NCI-H82 (cell line): ENCODE measurements at regions not wholly inside any gene's neighbourhood (a gene's known extent, or its start where the extent isn't known, plus 50 kb on each side); places are given as distances from the start of the nearest gene placed in this dataset.

ENCODE experiments used
- DNase-seq: peaks from one replicate; lab custom pipeline; 2025; lab: John Stamatoyannopoulos, UW

DNA sequence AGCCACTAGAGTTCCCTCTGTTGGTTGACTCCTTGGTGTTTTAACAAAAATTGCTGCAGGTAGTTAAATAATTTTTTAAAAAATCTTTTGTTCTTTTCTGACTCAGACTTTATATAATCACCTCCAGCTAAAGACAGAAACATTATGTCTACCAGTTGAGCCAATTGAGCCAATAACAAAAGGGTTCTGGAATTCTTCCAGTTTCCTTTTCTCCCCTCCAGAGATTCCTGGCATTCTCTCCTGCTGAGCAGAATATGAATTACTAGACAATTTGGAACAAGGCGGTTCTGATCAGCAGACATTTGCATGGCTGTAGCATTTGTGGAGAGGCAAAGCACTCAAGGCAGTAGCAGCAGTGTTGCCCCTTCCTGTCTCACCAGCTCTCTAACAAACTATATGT is 144.0 kb upstream of the SLC35B3 start:
- DNase-seq: no peak

DNA sequence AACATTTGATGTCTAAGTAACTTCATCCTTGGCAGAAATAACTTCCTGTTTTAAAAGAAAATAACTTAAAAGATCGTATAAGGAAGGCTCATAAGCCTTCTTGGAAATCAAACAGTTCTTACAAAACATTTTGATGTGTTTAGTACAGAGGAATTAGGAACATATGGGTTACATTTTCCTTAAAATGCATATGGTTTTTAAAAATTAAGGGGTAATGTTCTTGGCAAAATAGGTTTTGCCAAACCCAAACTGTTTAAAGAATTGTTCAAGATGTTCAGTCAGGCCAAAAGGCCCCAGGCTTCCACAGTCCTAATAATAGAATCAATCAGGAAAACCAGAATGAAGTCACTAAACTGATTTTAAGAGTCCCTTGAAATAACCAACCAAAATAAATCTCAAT is 142.7 kb upstream of the SLC35B3 start:
- no peak for DNase-seq

- no peak for DNase-seq
These were observed 139.6 kb upstream of the SLC35B3 start for GRCh38 chr6:8574749-8575468.

DNA sequence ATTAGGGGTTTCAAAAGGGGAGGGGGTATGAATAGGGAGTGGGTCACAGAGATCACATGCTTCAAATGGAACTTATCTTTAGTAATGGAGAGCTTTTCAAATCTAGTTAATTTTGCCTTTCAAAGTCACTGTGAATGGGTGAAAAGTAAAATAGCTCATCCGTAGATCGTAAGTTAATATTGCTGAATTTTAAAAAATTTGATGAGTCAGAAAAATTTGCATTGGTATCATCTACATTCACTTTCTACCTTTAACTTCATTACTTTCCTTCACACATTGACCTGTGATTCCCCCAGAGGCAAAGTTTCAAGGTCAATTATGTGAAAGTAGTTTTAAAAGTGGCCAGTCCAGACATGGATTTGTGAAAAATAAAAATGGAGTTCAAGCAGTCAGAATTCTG is 139.0 kb upstream of the SLC35B3 start:
- no peak for DNase-seq

GRCh38 chr6:8570256-8570920 is 135.0 kb upstream of the SLC35B3 start:
- no peak for DNase-seq

DNA sequence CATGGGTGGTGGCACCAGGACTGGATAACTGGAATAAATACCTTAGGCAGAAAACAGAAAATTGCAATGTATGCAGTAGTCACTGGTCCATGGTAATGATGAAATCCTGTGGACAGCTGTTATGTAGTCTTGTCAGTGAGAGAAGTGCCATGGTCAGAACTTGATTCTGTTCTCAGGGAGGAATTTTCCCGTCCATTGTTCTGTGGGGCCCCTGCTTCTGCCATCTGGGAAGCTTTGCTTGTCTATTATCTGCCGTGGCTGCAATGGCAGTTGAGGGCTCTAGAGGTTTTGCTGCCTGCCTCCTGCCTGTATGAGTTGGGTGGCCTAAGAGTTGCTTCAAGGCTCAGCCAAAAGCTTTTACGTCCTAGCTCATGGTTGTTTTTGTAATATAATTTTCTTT is 126.8 kb upstream of the SLC35B3 start:
- DNase-seq: no peak

GRCh38 chr6:8558953-8559352 is 123.6 kb upstream of the SLC35B3 start:
- DNase-seq: no peak

GRCh38 chr6:8557014-8557748 is 121.8 kb upstream of the SLC35B3 start:
- no peak for DNase-seq

DNA sequence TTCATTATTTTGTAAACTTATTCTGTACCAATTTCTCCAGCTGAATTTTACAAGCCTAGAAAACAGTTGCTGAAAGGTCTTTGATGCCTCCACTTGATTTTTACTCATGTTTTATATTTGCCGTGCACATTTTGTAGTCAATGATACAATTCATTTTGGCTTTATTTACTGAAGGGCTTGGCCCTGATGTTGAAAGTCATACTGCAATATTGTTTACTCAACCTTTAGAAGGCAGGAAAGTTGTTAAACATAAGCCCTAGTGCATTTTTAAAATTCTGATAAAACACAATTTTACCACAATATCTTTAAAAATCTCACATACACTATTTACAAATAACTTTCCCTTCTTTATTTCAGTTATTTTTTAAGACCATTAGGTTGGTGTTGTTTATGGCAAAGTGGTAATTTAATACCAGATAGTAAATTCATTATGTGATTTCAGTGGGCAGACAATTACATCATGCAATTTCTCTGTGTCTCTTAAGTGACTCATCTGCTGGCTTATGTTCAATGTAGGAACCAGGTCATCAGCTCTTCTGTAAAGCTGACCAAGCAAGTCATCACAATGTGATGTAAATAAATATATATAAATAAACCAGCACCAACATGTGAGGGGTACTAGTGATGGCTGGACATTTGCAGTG is 121.1 kb upstream of the SLC35B3 start:
- DNase-seq: peak; percentile 2

- no peak for DNase-seq
These were observed 116.6 kb upstream of the SLC35B3 start for GRCh38 chr6:8551993-8552392.

- no peak for DNase-seq
These were observed 116.0 kb upstream of the SLC35B3 start for GRCh38 chr6:8551386-8551785.

- DNase-seq: no peak
These were observed 113.9 kb upstream of the SLC35B3 start for GRCh38 chr6:8549074-8549790.

GRCh38 chr6:8546496-8546895 is 111.2 kb upstream of the SLC35B3 start:
- no peak for DNase-seq

DNA sequence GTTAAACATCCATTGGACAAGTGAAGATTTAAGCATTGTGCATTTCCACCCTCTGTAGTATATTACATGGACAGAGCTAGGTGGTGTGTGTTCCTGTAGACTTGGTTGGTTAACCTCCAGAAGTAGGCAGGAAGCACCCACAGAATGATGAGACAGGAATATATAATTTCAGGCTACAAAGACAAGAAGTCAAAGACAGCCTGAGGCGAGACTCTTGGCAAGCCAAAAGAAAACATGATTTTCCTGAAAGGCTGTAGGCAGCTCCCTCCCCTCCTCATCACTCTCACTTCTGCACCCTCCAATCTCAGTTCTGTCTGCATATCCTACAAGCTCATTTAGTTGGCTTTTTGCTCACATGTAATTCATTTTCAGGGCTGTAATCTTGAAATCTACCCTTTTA is 110.0 kb upstream of the SLC35B3 start:
- DNase-seq: no peak

DNA sequence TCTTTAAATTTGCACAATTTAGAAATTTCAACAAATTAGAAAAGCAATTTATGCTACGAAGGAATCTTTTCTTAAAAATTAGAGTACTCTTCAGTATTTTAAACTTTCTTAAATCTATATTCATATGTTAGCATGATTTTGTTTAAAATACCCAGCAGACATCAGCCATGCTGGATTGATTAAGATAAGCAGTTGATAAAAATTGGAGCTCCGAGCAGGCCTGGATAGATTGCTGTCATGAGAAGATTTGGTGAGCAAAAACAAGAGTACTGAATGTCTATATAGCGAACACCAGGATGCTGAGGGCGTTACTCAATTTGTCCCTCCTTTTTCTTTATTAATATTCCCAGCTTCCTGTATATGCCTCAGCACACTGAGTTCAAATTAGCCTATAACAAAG is 108.4 kb upstream of the SLC35B3 start:
- no peak for DNase-seq

- peak; percentile 24 for DNase-seq
These were observed 104.1 kb upstream of the SLC35B3 start for GRCh38 chr6:8539453-8539852.

GRCh38 chr6:8536122-8536521 is 100.8 kb upstream of the SLC35B3 start:
- no peak for DNase-seq

- DNase-seq: no peak
These were observed 100.2 kb upstream of the SLC35B3 start for GRCh38 chr6:8535519-8535918.

DNA sequence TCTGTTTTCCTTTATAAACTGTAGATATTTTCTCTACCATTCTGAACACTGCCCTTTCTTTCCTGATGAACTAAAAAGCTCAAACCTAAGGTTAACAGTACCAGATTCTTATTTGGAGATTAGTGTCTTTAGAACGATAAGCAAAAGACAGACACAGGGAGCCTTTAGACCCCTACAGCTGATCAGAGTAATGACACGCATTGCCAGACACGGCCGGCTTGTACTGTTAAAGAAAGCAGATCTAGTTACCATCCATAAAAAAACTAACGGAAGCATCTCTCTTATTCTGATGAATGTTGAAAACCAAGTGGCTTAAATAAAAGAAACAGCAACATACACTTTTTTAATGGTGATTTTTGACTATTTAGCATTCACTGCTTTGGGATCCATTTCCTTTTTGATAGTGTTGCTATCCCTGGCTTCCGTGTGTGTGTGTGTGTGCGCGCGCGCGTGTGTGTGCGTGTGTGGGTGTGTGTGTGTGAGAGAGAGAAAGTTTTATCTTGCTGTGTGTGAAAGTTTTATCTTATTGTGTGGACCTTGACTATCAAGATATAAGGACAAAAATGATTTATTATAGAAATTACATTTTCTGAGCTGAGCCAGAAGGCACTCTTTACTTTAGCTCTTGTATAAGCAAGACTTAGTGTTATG is 95.6 kb upstream of the SLC35B3 start:
- DNase-seq: peak; percentile 26

- DNase-seq: no peak
These were observed 93.9 kb upstream of the SLC35B3 start for GRCh38 chr6:8529250-8529649.

- no peak for DNase-seq
These were observed 92.5 kb upstream of the SLC35B3 start for GRCh38 chr6:8527818-8528217.

DNA sequence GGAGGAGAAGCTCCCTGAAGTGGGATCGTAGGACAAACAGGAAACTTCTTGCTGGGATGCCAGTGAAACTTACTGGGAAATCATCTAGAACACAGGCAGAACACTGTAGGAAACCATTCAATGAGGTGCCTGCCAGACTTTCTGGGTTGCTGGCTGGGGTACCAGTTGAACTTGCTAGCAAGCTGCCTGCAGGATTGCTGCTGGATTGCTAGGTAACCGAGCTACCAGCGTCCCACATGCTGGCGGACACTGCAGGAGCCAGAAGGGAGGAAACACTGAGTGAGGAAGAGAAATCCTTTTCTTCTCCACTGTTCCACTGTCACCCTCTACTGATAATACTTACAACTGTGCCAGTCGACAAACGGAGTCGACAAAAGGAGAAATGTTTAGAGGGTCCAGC is 91.3 kb upstream of the SLC35B3 start:
- no peak for DNase-seq
